Nephron (organoid): ENCODE measurements at regions not wholly inside any gene's neighbourhood (a gene's known extent, or its start where the extent isn't known, plus 50 kb on each side); places are given as distances from the start of the nearest gene placed in this dataset.

Experiments
- H3K27ac Mint-ChIP-seq, 3 experiments: 2 replicates each; pipeline ENCODE4 v1.8.0; 2020; ENCODE audit warnings: mixed read lengths in 3 of 3, mild to moderate bottlenecking in 2 of 3, moderate library complexity in 1 of 3
- H3K27me3 Mint-ChIP-seq: 2 replicates; pipeline ENCODE4 v1.8.0; 2021; ENCODE audit warnings: low read depth, mild to moderate bottlenecking, moderate library complexity, mixed read lengths
- H3K36me3 Mint-ChIP-seq: 2 replicates; pipeline ENCODE4 v1.8.0; 2020; ENCODE audit warnings: low read depth, mixed read lengths
- H3K4me1 Mint-ChIP-seq: 2 replicates; pipeline ENCODE4 v1.8.0; 2020; ENCODE audit warnings: mixed read lengths
- H3K4me3 Mint-ChIP-seq, 3 experiments: 2 replicates each; pipeline ENCODE4 v1.8.0; 2020; ENCODE audit warnings: mild to moderate bottlenecking in 3 of 3, mixed read lengths in 3 of 3, moderate library complexity in 2 of 3
- H3K9me3 Mint-ChIP-seq: 2 replicates; pipeline ENCODE4 v1.8.0; 2020; ENCODE audit warnings: mixed read lengths
- TF ChIP-seq, protein P1 (sequence below), 3 experiments: fragments of 200-600 bp; sonication (generic); IDR thresholded peaks; one replicate each; pipeline ENCODE4 v1.5.0; 2021; ENCODE audit warnings: antibody characterized with exemption in 3 of 3; ENCODE audit not compliant: unreplicated experiment in 3 of 3

DNA sequence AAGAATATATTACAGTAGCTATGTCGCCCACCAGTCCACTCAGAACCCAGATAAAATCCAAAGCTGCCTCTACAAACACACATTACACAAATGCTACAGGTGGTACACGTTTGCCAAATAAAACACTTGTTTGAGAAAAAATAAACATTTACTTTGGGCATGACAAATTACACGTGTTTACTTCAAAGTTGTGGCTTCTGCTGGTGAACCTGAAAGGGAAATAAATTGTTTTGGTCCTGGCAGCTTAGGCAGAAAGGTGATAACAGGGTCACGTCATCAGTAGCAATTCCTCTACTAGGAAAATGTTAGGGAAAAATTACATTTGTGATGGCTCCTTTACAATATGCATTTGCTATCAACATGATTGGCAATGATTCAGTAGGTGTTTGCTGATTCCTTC, 497.3 kb upstream of the WWC1 start:
- Mint-ChIP-seq H3K4me3 (no peak overlapping the region), H3K27me3 (peaks cover 4% of the 10 kb centered on the region), H3K9me3 (no peaks in the 10 kb centered on the region), H3K27ac (no peak overlapping the region), H3K4me1 (no peaks in the 10 kb centered on the region), H3K36me3 (no peaks in the 10 kb centered on the region)
- TF ChIP-seq, protein P1, sequence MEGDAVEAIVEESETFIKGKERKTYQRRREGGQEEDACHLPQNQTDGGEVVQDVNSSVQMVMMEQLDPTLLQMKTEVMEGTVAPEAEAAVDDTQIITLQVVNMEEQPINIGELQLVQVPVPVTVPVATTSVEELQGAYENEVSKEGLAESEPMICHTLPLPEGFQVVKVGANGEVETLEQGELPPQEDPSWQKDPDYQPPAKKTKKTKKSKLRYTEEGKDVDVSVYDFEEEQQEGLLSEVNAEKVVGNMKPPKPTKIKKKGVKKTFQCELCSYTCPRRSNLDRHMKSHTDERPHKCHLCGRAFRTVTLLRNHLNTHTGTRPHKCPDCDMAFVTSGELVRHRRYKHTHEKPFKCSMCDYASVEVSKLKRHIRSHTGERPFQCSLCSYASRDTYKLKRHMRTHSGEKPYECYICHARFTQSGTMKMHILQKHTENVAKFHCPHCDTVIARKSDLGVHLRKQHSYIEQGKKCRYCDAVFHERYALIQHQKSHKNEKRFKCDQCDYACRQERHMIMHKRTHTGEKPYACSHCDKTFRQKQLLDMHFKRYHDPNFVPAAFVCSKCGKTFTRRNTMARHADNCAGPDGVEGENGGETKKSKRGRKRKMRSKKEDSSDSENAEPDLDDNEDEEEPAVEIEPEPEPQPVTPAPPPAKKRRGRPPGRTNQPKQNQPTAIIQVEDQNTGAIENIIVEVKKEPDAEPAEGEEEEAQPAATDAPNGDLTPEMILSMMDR (IDR thresholded peaks at IDR 0.05; ENCODE audit: unreplicated experiment in 3 of 3) = no peak

DNA sequence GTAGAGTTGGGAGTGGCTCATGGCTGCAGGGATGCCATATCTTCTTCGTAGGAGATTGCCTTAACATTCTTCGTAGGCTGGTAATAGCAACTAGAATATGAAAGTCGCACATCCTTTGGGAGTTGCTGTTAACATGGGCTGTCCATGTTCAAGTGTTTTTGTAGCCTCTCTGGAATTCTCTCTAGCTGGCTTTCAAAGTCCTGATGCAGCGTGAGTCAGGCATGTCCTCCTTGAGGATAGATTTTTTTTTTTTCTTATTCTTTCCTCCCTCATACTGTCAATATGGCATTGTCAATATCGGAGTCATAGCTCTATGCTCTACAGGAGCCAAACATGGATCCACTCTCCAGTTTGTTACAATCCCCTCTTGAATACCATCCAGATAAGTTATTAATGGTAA, 494.8 kb upstream of the WWC1 start:
- Mint-ChIP-seq H3K4me3 (no peak overlapping the region), H3K36me3 (no peaks in the 10 kb centered on the region), H3K27ac (no peak overlapping the region), H3K4me1 (no peaks in the 10 kb centered on the region), H3K27me3 (peaks cover 4% of the 10 kb centered on the region), H3K9me3 (no peaks in the 10 kb centered on the region)
- TF ChIP-seq, protein P1 (IDR thresholded peaks at IDR 0.05; ENCODE audit: unreplicated experiment in 3 of 3) = no peak

DNA sequence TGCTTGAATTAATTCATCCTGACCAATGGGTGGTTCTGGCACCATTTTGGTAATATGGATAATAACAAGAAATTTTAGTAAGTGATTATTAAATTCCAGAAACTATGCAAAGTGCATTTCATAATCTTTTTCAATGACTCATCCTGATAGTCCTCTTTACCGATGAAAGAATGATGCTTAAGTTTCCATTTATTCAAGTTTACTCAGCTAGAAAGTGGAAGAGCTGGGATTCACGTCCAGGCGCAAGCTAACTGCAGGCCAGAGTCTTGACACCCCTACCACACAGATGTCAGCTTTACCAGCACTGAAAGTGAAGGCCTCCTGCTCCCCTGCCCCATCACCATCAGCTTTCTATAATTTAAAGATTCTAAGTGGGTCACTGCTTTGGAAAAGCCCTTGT, 493.5 kb upstream of the WWC1 start:
- TF ChIP-seq, protein P1 (IDR thresholded peaks at IDR 0.05; ENCODE audit: unreplicated experiment in 3 of 3) = no peak
- H3K27me3 Mint-ChIP-seq = no peaks in the 10 kb centered on the region
- no peak overlapping the region for H3K4me3 Mint-ChIP-seq
- no peaks in the 10 kb centered on the region for H3K4me1 Mint-ChIP-seq
- H3K36me3 Mint-ChIP-seq = no peaks in the 10 kb centered on the region
- H3K27ac Mint-ChIP-seq = peak overlapping the region; percentile 9 to 80 (median 78)
- H3K9me3 Mint-ChIP-seq = no peaks in the 10 kb centered on the region

DNA sequence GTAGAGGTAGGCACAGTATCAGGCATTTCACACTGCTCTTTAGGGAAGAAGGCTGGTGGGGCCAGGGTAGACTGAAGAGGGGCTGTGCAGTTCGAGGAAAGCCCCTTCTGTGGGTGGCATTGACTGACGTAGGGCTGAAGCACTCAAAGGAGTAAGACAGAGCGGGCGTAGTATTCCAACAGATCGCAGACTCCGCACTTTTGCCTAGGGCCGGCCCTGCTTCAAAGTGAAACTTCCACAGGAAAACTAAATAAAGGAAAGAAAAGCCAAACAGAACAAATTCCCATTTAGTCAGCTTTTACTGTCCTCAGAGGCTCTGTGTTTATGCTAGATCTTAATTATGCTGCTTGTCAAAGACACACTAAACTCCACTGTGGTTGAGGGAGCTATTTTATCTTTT, 493.0 kb upstream of the WWC1 start:
- H3K4me1 Mint-ChIP-seq = no peaks in the 10 kb centered on the region
- peak overlapping the region in 1 of 3 experiments; percentile 7 for H3K4me3 Mint-ChIP-seq
- TF ChIP-seq, protein P1 (IDR thresholded peaks at IDR 0.05; ENCODE audit: unreplicated experiment in 3 of 3) = no peak
- H3K27ac Mint-ChIP-seq = peak overlapping the region; percentile 9 to 80 (median 78)
- no peaks in the 10 kb centered on the region for H3K9me3 Mint-ChIP-seq
- H3K27me3 Mint-ChIP-seq = no peaks in the 10 kb centered on the region
- H3K36me3 Mint-ChIP-seq = no peaks in the 10 kb centered on the region

DNA sequence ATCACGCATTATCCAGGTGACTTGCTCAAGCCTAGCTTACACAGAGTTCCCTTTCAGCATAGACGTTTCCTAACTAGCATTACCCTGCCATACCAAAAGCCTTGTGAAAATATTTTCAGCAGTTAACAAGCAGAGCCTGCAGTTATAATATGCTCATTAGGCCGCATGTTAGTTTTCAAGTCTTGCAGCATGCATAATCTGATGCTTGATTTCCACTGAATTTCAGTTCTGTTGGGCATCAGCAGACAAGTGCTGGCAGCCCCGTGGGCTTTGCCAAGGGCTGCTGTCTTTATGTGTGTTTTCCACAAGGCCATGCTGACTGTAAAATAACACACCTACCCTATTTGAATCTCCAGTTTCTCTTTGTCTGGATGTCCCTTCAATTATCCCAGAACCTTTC, 491.0 kb upstream of the WWC1 start:
- TF ChIP-seq, protein P1 (IDR thresholded peaks at IDR 0.05; ENCODE audit: unreplicated experiment in 3 of 3) = no peak
- no peaks in the 10 kb centered on the region for H3K4me1 Mint-ChIP-seq

DNA sequence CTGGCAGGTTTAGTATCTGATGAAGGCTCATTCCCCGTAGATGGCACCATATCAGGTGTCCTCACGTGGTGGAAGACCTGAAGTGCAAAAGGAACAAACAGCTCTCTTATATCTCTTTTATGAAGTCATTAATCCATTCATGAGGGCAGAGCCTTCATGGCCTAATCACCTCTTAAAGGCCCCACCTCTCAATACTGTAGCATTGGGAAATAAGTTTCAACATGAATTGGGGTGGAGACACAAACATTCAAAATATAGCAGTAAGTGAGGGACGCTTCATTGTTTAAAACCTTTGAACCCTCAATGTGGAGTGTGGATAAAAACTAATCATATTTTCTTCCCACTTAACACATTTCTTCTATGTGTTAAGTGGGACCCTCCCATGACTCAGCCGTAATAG, 489.4 kb upstream of the WWC1 start:
- Mint-ChIP-seq H3K9me3 (no peaks in the 10 kb centered on the region), H3K36me3 (no peaks in the 10 kb centered on the region), H3K4me1 (no peaks in the 10 kb centered on the region), H3K4me3 (no peak overlapping the region), H3K27ac (no peak overlapping the region), H3K27me3 (no peaks in the 10 kb centered on the region)
- TF ChIP-seq, protein P1 (IDR thresholded peaks at IDR 0.05; ENCODE audit: unreplicated experiment in 3 of 3) = no peak

More for the DNA sequence above, 491.0 kb upstream of the WWC1 start:
- Mint-ChIP-seq H3K9me3 (no peaks in the 10 kb centered on the region), H3K27me3 (no peaks in the 10 kb centered on the region), H3K27ac (no peak overlapping the region), H3K36me3 (no peaks in the 10 kb centered on the region), H3K4me3 (no peak overlapping the region)
